GM21360 (cell line): ENCODE measurements at regions not wholly inside any gene's neighbourhood (a gene's known extent, or its start where the extent isn't known, plus 50 kb on each side); places are given as distances from the start of the nearest gene placed in this dataset.

Source experiments
- ATAC-seq: cut with Tn5 transposase; IDR thresholded peaks from one replicate; pipeline ENCODE4 v1.9.1; 2021; ENCODE audit warnings: mild to moderate bottlenecking, moderate library complexity; ENCODE audit not compliant: unreplicated experiment

DNA sequence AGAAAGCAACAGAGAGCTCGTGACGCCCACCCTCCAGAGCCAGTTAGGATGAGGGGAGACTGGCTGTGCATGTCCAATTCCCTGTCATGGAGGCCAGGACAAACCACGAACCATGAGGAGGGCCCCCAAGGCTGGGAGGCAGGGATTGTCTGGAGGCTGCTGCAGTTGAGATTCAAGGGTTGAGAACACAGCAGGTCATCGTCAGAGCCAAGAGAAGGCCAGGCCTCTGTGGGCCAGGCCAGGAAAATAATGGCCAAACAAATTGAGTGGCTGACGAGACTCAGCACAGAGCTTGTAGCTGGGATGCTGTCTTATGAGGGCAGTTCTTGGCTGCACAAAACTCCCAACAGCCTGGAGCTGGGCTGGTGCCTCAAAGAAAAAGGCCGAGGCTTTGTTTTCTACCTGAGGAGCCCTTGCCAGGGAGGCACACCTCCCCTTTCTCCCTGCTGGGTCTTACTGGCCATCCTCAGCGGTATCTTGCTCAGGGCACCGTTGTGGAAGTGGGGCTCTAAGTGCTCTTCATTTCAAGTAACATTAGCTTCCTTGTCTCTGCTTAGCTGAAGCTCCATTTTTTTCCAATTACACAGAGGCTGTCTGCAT, 665.9 kb downstream of the BCL11B start:
- no peak for ATAC-seq

DNA sequence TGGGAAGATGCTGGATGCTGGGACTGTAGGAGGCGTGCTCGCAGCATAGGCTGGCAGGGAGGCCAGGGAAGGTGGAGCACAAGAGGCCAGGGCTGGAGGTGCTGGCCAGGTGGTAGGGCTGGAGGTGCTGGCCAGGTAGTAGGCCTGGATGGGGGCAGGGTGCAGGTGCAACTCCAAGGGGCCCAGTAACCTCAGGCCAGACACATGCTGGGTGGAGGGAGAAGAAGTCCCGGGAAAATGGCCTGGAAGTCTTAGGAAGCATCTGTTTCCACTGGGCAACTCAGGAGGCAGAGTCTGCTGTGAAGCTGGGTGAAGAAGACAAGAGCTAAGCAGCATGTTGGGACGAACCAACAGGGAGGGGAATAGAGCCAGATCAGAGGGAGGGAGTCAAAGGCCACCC, 665.2 kb downstream of the BCL11B start:
- ATAC-seq: no peak

DNA sequence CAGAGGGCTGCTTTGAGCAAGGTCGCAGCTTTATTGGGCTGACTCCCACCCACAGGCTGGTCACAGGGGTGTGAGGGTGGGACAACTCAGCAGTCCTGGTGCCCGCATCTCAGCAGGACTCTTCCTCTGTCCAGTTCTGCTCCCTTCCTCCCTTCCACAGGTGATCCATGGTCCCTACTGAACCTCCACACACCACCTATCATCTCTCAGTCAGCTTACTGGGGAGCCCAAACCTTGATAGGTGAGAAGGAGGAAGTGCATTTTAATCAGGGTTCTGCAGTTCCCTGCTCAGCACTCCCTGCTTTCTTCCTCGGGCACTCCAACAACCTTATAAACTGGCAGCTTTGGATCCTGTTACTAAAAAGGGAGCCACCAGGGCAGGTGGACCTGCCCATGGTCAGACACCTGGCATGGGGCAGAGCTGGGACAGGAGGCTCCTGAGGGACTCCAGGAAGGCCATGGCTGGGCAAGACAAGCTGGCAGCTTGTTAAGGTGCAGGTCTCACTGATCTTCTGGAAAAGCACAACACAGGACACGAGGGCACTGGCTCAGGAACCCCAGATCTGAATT, 664.6 kb downstream of the BCL11B start:
- no peak for ATAC-seq

DNA sequence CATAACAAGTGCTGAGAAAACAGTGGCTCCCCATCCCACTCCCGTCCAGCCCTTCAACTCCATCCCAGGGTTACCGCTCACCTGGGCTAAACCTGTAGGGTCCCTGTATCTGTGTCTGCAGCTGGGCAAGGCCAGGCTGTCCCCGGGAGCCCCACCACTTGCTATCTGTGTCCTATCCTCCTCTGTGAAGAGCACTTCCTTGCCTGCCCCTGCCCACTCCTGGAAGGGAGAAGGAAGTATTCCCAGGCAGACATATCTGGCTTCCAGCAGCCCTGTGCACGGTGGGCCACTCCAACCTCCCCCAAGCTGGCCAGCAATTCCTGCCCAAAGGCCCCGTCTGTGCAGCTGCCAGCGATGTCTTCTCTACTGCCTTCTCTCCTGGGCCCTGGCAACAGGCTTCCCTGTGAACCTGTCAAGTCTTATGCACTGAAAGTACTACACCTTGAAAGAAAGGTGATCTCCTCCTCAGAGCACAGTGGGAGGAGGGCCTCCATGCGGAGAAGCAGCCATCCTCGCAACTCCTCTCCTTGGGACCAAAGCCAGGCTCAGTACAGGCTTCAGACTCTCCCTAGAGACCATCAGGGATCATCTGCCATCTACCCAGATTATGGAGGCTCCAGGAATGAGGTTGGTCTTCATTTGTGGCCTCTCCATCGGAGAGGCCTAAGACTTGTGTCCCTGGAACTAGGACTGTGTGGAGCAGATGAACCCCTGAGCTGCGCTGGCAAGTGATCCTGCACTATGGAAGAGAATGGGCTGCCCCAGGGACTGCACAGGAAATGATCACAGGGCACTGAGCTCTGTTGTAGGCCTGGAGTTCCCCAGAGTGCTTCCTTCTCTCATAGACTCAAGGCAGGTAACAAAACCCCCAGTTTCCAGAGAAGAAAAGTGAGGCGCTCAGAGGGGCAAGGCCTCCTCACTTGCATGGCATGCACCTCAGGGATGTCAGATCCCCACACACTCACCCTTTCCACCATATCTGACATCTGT, 663.6 kb downstream of the BCL11B start:
- no peak for ATAC-seq

DNA sequence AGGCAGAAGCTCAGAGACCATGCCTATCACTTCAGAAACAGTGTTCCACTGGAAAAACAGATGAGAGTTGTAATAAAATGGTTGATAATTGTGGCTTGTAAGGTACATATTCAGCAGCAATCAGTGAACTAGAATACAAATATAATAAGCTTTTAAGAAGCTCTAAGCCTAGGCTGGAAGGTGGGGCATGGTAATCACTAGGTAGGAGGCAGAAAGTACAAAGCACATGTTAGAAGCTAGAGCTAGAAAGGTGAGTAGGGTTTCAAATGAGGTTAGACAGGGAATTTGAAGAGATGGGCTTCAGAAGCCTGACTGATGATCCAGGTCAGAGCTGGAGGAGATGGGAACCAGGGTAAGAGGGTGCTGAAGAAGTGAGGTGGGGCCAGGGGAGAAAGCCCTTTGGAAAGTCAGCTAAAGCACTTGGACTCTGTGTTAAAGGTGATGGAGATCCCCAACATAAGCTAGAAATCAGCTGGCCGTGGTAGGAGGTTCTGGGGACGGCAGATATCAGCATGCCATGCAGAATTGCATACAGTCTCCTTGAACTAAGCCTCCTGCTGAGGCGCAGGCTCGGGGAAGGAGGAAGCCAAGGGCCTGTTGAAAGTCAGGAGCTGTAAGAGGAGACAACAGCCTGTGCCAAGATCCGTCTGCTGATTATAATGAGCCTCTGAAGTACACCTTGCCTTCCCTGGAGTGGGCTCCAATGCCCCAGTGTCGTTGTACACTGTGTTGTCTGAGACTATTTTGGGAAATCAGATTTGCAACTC, 659.4 kb downstream of the BCL11B start:
- no peak for ATAC-seq

DNA sequence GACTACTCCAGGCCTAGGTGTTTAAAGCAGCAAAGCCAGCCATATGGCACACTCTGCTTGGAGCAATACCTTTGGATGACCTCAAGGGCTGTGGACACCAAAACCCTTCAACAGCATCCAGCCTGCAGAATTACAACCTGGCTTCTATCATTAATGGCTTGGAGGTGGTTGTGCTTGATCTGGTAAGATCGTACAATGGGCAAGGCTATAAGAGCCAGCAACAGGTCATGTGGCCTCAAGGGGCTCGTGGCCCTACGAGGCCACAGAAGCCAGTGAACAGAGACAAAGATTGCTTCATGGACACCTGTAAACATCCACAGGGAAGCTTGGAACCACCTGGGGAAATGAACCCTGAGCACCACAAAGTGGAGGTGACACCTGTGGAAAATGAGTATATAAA, 657.3 kb downstream of the BCL11B start:
- ATAC-seq: no peak

DNA sequence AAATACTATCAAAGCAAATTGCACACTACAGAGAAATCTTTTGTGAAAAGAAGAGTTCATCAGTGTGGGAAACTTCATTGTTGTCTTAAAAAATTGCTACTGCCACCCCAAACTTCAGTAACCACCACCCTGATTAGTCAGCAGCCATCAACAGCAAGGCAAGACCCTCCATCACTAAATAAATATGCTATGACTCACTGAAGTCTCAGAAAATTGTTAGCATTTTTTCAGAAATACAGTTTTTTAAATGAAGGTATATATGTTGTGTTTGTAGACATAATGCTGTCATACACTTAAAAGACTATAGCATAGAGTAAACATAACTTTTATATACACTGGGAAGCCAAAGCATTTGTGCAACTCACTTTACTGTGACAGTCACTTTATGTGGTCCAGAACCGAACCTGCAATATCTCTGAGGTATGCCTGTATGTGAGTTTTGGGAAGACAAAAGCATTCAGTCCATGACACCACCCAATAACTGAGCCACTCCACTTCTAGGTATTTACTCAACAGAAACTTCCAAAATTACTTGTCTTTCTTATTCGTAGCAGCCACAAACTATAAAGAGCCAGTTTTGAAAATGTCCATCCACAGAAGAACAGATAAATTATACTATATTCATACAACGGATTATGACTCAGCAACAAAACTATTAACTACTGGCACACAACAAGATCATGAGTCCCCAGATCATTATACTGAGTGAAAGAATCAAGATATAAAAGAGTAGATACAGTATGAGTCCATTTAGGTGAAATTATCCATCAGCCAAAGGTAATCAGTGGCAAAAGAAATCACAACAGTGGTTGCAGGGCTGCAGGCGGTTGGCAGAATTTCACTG, 649.6 kb downstream of the BCL11B start:
- no peak for ATAC-seq

DNA sequence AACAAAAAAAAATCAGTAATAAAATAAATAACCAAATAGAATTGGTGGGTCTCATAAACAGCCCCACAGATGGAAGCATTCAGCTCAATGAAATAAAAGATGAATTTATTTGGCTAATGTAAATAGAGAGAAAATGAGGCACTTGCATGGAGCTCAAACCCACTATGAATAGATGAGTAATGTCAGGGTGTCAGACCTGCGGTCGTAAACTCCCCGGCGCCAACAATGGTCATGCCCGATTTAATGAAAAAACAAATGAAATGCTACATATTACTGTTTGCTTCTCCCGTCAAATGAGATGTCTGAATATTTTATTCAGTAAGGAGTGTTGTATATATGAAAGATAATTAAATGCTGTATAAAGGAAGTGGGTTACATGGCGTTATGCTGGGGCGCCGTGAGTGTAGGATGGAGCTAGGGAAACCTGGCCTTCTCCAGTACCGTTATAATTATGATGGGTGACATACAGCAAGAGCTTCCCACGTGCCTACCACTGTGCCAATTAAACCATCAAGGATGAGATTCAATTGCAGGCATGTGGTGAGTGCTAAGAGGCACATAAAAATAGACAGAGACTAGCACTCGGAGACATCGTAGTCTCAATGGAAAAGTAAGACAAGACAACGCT, 648.1 kb downstream of the BCL11B start:
- ATAC-seq: no peak

DNA sequence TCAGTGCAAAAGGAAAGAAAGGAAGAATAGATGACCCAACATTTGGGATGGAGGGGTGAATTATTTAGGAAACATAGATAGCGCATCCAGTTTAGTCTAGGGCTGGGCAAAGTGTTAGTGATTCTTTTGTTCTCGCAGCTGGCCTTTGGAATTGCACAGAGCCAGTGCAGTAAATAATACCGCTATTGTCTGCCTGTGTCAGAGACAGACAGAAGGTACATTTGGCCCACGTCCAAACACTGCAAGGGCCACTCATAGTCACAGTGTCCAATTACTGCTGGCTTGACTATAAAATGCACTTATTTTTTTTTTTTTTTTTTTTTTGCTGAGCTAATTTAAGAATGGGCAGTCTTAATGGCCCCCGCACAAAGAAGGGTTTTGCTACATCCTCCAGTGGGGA, 638.6 kb downstream of the BCL11B start:
- no peak for ATAC-seq

DNA sequence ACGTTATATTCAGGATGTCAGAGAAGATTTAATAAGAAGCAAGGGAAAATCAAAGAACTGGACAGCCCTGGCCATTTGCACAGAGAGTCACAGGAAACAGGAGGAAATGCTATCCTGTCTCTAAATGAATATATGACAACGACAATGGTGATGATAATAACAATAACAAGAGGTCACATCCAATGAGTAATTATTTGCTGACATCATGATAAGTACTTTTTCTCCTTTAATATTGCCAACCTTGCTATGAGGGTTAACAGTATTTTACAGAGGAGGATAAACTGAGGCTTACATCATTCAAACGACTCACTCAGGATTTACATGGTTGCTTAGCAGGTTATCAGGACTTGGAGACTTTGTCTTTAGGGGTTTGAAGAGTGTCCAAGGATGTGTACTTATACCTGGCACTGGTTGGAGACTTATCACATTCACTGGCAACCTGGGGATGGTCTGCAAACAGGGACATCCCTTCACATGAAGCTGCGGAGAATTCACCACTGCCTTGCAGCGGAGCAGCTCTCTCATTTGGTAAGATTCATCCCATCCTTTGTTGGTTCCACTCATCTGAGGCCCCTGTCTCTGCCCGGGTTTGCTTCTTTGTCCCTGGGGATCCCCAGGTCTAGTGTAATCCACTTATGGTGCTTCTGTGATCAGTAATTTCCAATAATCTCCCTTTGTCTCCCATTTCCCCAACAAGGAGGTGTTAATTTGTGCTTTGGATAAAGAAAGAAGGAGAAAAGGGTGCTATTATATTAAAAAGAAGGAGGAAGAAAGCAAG, 637.8 kb downstream of the BCL11B start:
- ATAC-seq: no peak

DNA sequence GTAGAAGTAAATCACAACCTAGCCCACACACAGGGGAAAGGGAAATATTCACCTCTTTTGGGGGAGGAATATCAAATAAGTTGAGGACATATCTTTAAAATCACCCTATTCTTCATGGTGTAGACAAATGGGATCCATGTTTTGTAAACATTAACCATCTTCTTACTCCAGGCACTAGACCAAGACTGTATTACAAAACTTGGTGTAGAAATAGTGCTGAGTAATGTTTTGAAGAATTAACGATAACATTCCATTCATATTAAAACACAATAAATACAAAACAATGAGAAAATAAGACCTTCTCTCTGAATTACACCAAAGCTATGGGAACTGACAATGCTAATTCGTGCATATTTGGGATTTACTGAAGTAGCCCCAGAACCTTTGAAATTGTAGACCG, 633.6 kb downstream of the BCL11B start:
- ATAC-seq: no peak

DNA sequence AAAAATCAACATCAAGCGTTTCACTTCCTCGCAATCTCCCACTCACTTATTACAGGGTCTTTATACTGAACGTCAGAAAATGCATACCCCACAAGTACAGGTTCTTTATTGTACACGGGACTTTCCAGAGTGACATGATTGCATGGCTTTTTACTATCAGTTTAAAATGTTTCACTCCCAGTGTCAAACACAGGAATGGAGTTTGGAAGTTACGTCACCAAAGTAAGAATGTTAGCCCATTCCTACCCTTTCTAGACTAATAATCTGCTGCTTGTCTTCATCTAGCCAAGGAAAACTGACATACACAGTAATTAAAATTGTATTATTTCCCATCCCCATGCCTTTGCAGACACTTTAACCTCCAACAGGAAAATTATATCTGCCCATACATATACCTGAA, 624.2 kb downstream of the BCL11B start:
- ATAC-seq: no peak

DNA sequence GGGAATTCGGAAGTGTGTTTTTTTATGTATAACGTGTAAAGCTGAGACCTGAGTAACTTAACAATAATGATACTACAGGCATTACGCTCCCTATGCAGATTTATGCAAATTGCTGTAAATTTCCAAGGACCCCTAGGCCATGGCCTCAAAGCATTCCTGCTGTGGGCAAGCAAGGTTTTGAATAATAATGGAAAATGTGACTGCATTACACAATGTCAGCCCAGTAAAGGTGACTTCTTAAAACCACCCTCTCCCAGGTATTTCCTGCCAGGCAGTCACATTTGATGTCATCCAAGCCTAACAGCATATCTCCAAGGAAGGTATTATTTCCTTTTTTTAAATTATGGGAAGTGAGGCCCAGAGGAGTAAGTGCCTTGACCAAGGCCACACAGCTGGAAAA, 621.0 kb downstream of the BCL11B start:
- ATAC-seq: no peak

DNA sequence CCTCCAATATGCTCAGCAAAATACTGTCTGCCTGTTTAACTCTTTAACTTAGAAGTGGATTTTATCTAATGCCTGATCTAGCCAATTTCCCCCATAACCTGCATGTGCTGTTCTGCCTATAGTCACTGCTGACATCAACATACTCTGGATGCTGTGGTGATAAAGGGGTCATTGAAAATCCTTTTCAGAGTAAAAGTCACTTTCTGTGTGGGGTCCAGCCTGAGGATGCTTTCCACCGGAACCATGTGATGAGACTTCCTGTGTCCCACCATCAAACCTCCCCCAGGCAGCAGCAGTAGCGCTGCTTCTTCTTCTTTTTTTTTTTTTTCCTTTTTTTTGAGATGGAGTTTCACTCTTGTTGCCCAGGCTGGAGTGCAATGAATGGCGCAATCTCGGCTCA, 607.0 kb downstream of the BCL11B start:
- ATAC-seq: no peak

DNA sequence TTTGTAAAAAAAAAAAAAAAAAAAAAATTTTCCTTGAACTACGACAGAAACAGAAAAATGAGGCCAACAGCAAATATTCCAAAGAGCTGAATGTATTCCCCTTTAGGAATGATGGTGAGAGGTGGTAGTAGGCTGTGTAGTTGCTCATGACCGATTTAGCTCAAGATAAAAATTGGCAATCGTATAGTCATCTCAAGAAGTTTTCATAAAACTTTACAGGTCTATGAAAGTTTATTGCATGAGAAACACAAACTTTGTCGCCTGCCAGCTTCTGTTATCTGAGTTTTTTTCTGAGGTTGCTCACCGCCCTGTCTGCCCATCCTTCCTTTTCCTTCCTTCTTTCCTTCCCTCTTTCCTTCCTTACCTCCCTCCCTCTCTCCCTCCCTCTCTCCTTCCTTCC, 605.5 kb downstream of the BCL11B start:
- no peak for ATAC-seq

DNA sequence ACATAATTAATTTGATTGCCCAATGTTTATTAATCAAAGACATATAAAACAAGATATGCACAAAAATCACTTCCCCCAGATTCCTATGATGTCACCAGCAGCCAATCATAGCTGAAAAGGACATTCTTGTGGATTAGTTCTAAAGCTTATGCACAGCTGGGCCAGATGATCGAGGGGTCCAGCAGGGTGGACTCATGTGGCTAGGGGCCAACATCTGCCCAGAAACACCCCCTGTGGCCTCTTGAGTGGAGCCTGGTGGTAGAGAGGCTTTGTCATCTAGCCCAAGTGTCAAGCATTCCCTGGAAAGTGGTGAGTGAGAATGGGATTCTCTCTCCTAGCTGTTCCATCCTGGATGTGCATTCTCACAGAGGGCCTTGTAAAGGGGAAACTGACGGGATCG, 590.0 kb downstream of the BCL11B start:
- no peak for ATAC-seq

DNA sequence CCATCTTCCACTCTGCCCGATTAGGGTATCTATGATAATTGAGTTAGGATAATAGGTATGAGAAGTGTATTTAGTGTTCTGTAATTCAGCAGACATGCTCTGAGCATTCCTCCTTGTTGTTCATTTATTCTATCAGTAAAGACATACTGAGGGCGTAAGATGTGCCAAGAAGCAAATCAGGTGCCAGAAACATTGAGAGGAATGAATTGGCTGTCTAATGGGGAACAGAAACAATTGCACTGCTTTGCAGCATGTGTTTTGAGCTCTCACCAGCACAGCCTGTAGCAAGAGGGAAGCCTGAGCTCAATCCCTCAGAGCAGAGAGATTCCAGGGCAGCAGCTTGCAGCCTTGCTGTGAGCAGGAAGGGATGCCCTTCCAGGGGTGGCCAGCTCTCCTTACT, 589.3 kb downstream of the BCL11B start:
- ATAC-seq: no peak

DNA sequence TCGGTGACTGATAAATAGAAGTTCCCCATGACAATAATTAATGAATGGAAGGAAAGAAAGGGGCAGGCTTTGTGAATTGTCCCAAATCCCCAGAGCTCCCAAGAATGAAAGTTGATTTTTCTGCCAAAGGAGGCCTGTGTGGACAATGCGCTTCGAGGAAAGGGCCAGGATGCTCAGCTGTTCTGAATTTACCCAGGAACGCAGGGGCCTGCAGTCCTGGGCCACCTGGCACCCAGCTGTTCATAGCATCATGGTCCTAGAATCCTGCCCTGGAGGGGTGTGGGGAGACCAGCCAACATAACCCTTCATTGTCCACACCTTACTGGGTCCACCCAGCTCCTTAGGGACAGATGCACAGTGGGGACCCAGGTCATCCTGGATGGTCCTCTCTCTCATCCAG, 587.5 kb downstream of the BCL11B start:
- no peak for ATAC-seq

DNA sequence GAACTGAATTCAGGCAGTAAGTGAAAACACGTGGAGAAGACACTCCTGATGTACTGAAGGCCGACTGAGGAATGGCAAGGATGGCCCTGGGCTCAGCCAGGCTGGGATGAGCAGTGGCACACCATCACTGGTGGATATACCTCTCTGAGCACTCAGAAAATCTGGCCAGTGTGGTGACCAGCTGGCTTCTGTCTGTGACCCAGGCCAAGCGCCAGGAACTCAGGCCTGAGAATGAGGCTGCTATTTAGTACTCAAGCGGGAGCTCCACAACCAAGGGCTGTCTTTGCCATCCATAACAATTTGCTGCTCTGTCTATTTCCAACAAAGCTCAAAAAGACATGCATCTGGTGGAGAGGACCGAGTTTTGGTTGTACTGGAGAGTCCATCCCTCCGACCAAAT, 586.3 kb downstream of the BCL11B start:
- ATAC-seq: no peak
